GM18498 (cell line): ENCODE measurements at regions not wholly inside any gene's neighbourhood (a gene's known extent, or its start where the extent isn't known, plus 50 kb on each side); places are given as distances from the start of the nearest gene placed in this dataset.

Experiments
- ATAC-seq: cut with Tn5 transposase; IDR thresholded peaks from one replicate; pipeline ENCODE4 v1.9.1; 2021; ENCODE audit warnings: mild to moderate bottlenecking, moderate library complexity; ENCODE audit not compliant: unreplicated experiment

- ATAC-seq = no peak
These were observed 55.5 kb downstream of the DRD1 start for GRCh38 chr5:175388531-175388930.

GRCh38 chr5:175387144-175387543, 56.8 kb downstream of the DRD1 start:
- no peak for ATAC-seq

GRCh38 chr5:175386526-175386925, 57.5 kb downstream of the DRD1 start:
- ATAC-seq = no peak

GRCh38 chr5:175385691-175386362, 58.2 kb downstream of the DRD1 start:
- no peak for ATAC-seq

- ATAC-seq = no peak
These were observed 59.0 kb downstream of the DRD1 start for GRCh38 chr5:175384724-175385552.

- no peak for ATAC-seq
These were observed 60.6 kb downstream of the DRD1 start for GRCh38 chr5:175383350-175383749.

- ATAC-seq = no peak
These were observed 61.8 kb downstream of the DRD1 start for GRCh38 chr5:175382171-175382570.

- ATAC-seq = no peak
These were observed 62.9 kb downstream of the DRD1 start for GRCh38 chr5:175381130-175381529.

- no peak for ATAC-seq
These were observed 63.3 kb downstream of the DRD1 start for GRCh38 chr5:175380701-175381100.

GRCh38 chr5:175379867-175380266, 64.1 kb downstream of the DRD1 start:
- ATAC-seq = no peak

GRCh38 chr5:175378444-175379028, 65.4 kb downstream of the DRD1 start:
- ATAC-seq = no peak

- ATAC-seq = no peak
These were observed 66.2 kb downstream of the DRD1 start for GRCh38 chr5:175377816-175378215.

- ATAC-seq = no peak
These were observed 69.7 kb downstream of the DRD1 start for GRCh38 chr5:175374166-175374875.

- ATAC-seq = no peak
These were observed 78.1 kb downstream of the DRD1 start for GRCh38 chr5:175365866-175366265.

- no peak for ATAC-seq
These were observed 80.7 kb downstream of the DRD1 start for GRCh38 chr5:175363300-175363699.

GRCh38 chr5:175357995-175358394, 86.0 kb downstream of the DRD1 start:
- no peak for ATAC-seq

GRCh38 chr5:175356428-175356827, 87.6 kb downstream of the DRD1 start:
- no peak for ATAC-seq

GRCh38 chr5:175354964-175355363, 89.0 kb downstream of the DRD1 start:
- ATAC-seq = no peak

GRCh38 chr5:175353926-175354325, 90.1 kb downstream of the DRD1 start:
- no peak for ATAC-seq

- no peak for ATAC-seq
These were observed 91.9 kb downstream of the DRD1 start for GRCh38 chr5:175351897-175352590.

- no peak for ATAC-seq
These were observed 92.9 kb downstream of the DRD1 start for GRCh38 chr5:175351126-175351525.
